SK-N-SH (cell line): ENCODE measurements at regions not wholly inside any gene's neighbourhood (a gene's known extent, or its start where the extent isn't known, plus 50 kb on each side); places are given as distances from the start of the nearest gene placed in this dataset.

Experiments
- CTCF ChIA-PET: fragments of 300-600, 350-600 bp; formaldehyde crosslinking; extraction: SDS; loops from one replicate; lab custom pipeline; 2021; lab: Yijun Ruan, JAX
- POLR2A ChIA-PET: fragments of 350-600 bp; sonication (Branson Sonifier 250); formaldehyde crosslinking; extraction: SDS; loops from one replicate; lab custom pipeline; 2020; ENCODE audit warnings: antibody characterized with exemption, inconsistent platforms; lab: Yijun Ruan, JAX
- DNase-seq: peaks from one replicate; pipeline ENCODE4 v3.0.0; 2012
- H2AFZ ChIP-seq: fragments of 200-600 bp; sonication (generic); 2 replicates; pipeline ENCODE4 v1.8.1; 2016; ENCODE audit warnings: antibody characterized with exemption, mild to moderate bottlenecking, low read depth
- H3F3A ChIP-seq: fragments of 200-600 bp; sonication (generic); replicated peaks from 2 replicates; pipeline ENCODE3; 2016; ENCODE audit warnings: antibody characterized with exemption, mild to moderate bottlenecking; ENCODE audit not compliant: insufficient read depth
- H3K27ac ChIP-seq, 2 experiments: fragments of 200-500 bp in 1 of 2; fragments of 200-600 bp in 1 of 2; sonication (Bioruptor generic) in 1 of 2; sonication (generic), shearing (Covaris generic) in 1 of 2; 2 replicates each; pipeline versions ENCODE4 v1.5.1 to v1.6.1; 2014 to 2016; ENCODE audit warnings: low read depth in 2 of 2, inconsistent platforms in 1 of 2, low read length in 1 of 2, mild to moderate bottlenecking in 1 of 2, mixed read lengths in 1 of 2
- H3K27me3 ChIP-seq: fragments of 200-600 bp; sonication (generic), shearing (Covaris generic); 2 replicates; pipeline ENCODE4 v1.6.1; 2016; ENCODE audit warnings: mixed run types; ENCODE audit not compliant: insufficient read depth
- H3K36me3 ChIP-seq, 2 experiments: fragments of 200-500 bp in 1 of 2; fragments of 200-600 bp in 1 of 2; sonication (Bioruptor generic) in 1 of 2; sonication (generic) in 1 of 2; replicated peaks in 1 of 2; 2 replicates each; pipeline versions ENCODE3 to v1.5.1; 2014 to 2016; ENCODE audit warnings: low read length in 1 of 2, mild to moderate bottlenecking in 1 of 2; ENCODE audit not compliant: insufficient read depth in 2 of 2, control insufficient read depth in 1 of 2
- H3K4me1 ChIP-seq, 2 experiments: fragments of 200-500 bp in 1 of 2; fragments of 200-600 bp in 1 of 2; sonication (Bioruptor generic) in 1 of 2; sonication (generic), shearing (Covaris generic) in 1 of 2; 2 replicates each; pipeline versions ENCODE4 v1.5.1 to v1.6.1; 2014 to 2016; ENCODE audit warnings: low read depth in 1 of 2, low read length in 1 of 2, mixed run types in 1 of 2; ENCODE audit not compliant: insufficient read depth in 2 of 2, control insufficient read depth in 1 of 2
- H3K4me2 ChIP-seq: fragments of 200-600 bp; sonication (generic), shearing (Covaris generic); 2 replicates; pipeline ENCODE4 v1.6.1; 2017; ENCODE audit warnings: mixed run types
- H3K4me3 ChIP-seq, 2 experiments: fragments of 200-500 bp in 1 of 2; fragments of 200-600 bp in 1 of 2; sonication (Bioruptor generic) in 1 of 2; sonication (generic), shearing (Covaris generic) in 1 of 2; 2 replicates each; pipeline versions ENCODE4 v1.5.1 to v1.8.1; 2014 to 2016; ENCODE audit warnings: low read depth in 2 of 2, inconsistent platforms in 1 of 2, low read length in 1 of 2, mild to moderate bottlenecking in 1 of 2, mixed read lengths in 1 of 2, moderate library complexity in 1 of 2
- H3K79me2 ChIP-seq: fragments of 200-600 bp; sonication (generic); 2 replicates; pipeline ENCODE4 v1.8.1; 2017; ENCODE audit warnings: mild to moderate bottlenecking; ENCODE audit not compliant: insufficient read depth
- H3K9ac ChIP-seq: fragments of 200-600 bp; sonication (generic); 2 replicates; pipeline ENCODE4 v1.6.1; 2017; ENCODE audit warnings: mixed run types
- H3K9me2 ChIP-seq: fragments of 200-600 bp; sonication (generic); 2 replicates; pipeline ENCODE4 v1.6.1; 2017; ENCODE audit warnings: mixed run types
- H3K9me3 ChIP-seq: fragments of 200-600 bp; sonication (generic); 2 replicates; pipeline ENCODE4 v1.6.1; 2017; ENCODE audit warnings: mixed run types, mild to moderate bottlenecking, moderate library complexity
- H4K20me1 ChIP-seq: fragments of 200-600 bp; sonication (generic); 2 replicates; pipeline ENCODE4 v1.6.1; 2017; ENCODE audit warnings: mild to moderate bottlenecking, mixed run types; ENCODE audit not compliant: insufficient read depth
- CHD2 ChIP-seq: fragments of 150-350 bp; IDR thresholded peaks from 2 replicates; pipeline ENCODE4 v1.6.1; 2018; ENCODE audit warnings: low read length; ENCODE audit not compliant: partially characterized antibody
- ELF1 ChIP-seq: IDR thresholded peaks from 2 replicates; pipeline ENCODE4 v1.4.0; 2012
- EZH2phosphoT487 ChIP-seq: fragments of 200-600 bp; sonication (generic); IDR thresholded peaks from 2 replicates; pipeline ENCODE4 v1.6.1; 2017; ENCODE audit warnings: low read depth, mixed run types, mild to moderate bottlenecking, antibody characterized with exemption, moderate library complexity, borderline replicate concordance
- FOSL2 ChIP-seq: IDR thresholded peaks from 2 replicates; pipeline ENCODE4 v1.4.0; 2012; ENCODE audit warnings: low read depth, mild to moderate bottlenecking, moderate library complexity, borderline replicate concordance
- FOXJ3 ChIP-seq: sonication (generic); formaldehyde crosslinking; IDR thresholded peaks from 2 replicates; pipeline ENCODE4 v1.5.1; 2020; ENCODE audit warnings: mild to moderate bottlenecking, missing genetic modification reagents
- FOXM1 ChIP-seq: IDR thresholded peaks from 2 replicates; pipeline ENCODE4 v1.4.0; 2012; ENCODE audit warnings: low read depth, mild to moderate bottlenecking
- GABPA ChIP-seq: IDR thresholded peaks from 2 replicates; pipeline ENCODE4 v1.4.0; 2012; ENCODE audit warnings: low read depth, mild to moderate bottlenecking
- IRF3 ChIP-seq: fragments of 150-350 bp; IDR thresholded peaks from 2 replicates; pipeline ENCODE4 v1.6.1; 2016; ENCODE audit warnings: mild to moderate bottlenecking, low read depth, low read length
- JUND ChIP-seq: IDR thresholded peaks from 2 replicates; pipeline ENCODE4 v1.4.0; 2012
- MAX ChIP-seq: IDR thresholded peaks from 2 replicates; pipeline ENCODE4 v1.4.0; 2012; ENCODE audit warnings: low read depth
- MEF2A ChIP-seq: IDR thresholded peaks from 2 replicates; pipeline ENCODE4 v1.4.0; 2012; ENCODE audit warnings: low read depth, borderline replicate concordance
- NRF1 ChIP-seq: IDR thresholded peaks from 2 replicates; pipeline ENCODE4 v1.6.1; 2012; ENCODE audit warnings: low read depth, mild to moderate bottlenecking, low read length
- PBX3 ChIP-seq: IDR thresholded peaks from 2 replicates; pipeline ENCODE4; 2012
- POLR2AphosphoS5 ChIP-seq: IDR thresholded peaks from 2 replicates; pipeline ENCODE4 v1.6.1; 2012; ENCODE audit warnings: low read depth, low read length
- REST ChIP-seq: IDR thresholded peaks from 2 replicates; pipeline ENCODE4 v1.6.1; 2012; ENCODE audit warnings: mild to moderate bottlenecking, low read depth, low read length, moderate library complexity
- TEAD4 ChIP-seq: IDR thresholded peaks from 2 replicates; pipeline ENCODE4 v1.4.0; 2012; ENCODE audit warnings: mild to moderate bottlenecking, borderline replicate concordance; ENCODE audit not compliant: insufficient read depth
- USF1 ChIP-seq: IDR thresholded peaks from 2 replicates; pipeline ENCODE4 v1.4.0; 2012; ENCODE audit warnings: low read depth, borderline replicate concordance
- YY1 ChIP-seq: IDR thresholded peaks from 2 replicates; pipeline ENCODE4 v1.4.0; 2012; ENCODE audit warnings: low read depth, mild to moderate bottlenecking
- WGBS: methylation state at CpG from one replicate; pipeline ENCODE4 v1.1.6; 2017; ENCODE audit warnings: low lambda C conversion rate; 5-methylcytosine and 5-hydroxymethylcytosine counted together

- Histone ChIP-seq H3K9me3 (no peaks in the 10 kb centered on the region), H3K4me1 (no peaks in the 10 kb centered on the region), H3K4me2 (no peak overlapping the region), H3K9me2 (no peaks in the 10 kb centered on the region), H3K4me3 (no peak overlapping the region), H3F3A (no peaks in the 10 kb centered on the region), H4K20me1 (no peaks in the 10 kb centered on the region), H3K27ac (no peak overlapping the region), H3K9ac (no peak overlapping the region), H2AFZ (no peak overlapping the region), H3K27me3 (no peaks in the 10 kb centered on the region), H3K36me3 (no peaks in the 10 kb centered on the region), H3K79me2 (no peaks in the 10 kb centered on the region)
- ChIA-PET POLR2A (no interaction called here), CTCF (no interaction called here)
- DNase-seq: no peak
- 24% methylated on average over 2 of the region's 2 CpGs for WGBS
- TF ChIP-seq MEF2A (no peak), TEAD4 (no peak), IRF3 (no peak), EZH2phosphoT487 (no peak), JUND (no peak), USF1 (no peak), FOXJ3 (no peak), POLR2AphosphoS5 (no peak), MAX (no peak), YY1 (no peak), GABPA (no peak), FOXM1 (no peak), REST (no peak), PBX3 (no peak), NRF1 (no peak), CHD2 (no peak), ELF1 (no peak), FOSL2 (no peak)
These were observed 144.6 kb upstream of the TP63 start for GRCh38 chr3:189486556-189486955.
